Activated CD8-positive, alpha-beta memory T cell treated with anti-CD3 and anti-CD28 coated beads for 4 hours (primary cell): ENCODE measurements at regions not wholly inside any gene's neighbourhood (a gene's known extent, or its start where the extent isn't known, plus 50 kb on each side); places are given as distances from the start of the nearest gene placed in this dataset.

ENCODE experiments used
- DNase-seq, 2 donors: peaks; one replicate each; pipeline ENCODE4 v3.0.0-alpha.2; 2020; ENCODE audit warnings: low read depth in 2 of 2

DNA sequence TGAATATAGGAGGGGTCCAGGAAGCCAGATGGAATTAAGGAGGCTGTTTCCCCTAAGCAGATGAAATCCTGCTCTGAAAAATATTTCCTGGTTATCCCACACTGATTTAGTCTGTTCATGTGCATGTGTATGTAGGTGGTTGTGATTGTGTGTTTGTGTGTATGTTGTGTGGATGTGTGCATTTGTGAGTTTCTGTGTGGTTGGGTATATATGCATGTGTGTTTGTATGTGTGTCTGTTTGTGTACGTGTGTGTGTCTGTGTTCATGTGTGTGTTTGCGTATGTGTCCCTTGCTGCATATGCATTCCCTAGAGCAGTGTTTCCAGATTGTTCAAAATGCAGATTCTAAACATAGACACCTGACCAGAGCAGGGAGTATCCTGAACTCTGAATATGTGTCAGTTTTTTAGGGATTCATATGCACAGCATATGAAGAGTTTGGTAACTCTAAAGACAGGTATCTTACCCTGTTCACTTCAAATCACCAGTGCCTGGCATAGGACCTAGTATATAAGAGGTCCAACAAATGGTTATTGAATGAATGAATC is 239.8 kb downstream of the MAFB start:
- DNase-seq = no peak

DNA sequence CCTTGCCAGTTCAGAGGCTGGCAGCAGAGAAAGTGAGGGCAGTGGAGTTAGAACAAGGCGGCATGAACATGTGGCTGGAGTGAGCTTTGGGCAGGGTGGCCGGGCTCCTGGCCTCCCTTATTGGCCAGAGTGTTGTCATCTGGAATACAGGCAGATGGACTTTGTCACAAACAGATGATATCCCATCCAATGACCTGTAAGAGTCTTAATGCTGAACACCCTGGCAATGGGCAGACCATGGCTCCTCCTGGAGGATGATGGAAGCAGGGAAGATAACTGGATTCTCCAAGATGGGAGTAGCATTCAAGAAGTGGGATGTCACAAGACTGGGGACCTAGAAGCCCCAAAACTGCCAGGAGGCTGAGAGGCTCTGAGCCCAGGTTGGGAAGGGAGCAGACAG is 242.1 kb downstream of the MAFB start:
- no peak for DNase-seq

DNA sequence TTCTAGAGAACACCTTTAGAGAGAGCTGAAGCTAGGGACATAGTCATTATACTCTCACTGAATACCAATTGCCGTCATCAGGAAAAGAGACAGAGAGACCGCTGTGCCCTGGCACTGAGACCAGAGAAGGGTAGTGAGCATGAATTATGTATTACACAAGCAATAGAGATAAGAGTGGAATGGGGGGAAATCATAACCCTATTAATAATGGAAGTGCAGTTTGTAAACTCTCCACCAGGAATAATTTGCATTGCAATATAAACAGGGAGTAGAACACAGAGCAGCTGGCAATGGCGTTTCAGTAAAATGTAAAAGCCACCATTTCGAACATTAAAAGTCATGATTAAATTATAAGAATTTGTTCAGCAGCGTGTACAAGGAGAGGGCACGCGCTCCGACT is 244.5 kb downstream of the MAFB start:
- no peak for DNase-seq

DNA sequence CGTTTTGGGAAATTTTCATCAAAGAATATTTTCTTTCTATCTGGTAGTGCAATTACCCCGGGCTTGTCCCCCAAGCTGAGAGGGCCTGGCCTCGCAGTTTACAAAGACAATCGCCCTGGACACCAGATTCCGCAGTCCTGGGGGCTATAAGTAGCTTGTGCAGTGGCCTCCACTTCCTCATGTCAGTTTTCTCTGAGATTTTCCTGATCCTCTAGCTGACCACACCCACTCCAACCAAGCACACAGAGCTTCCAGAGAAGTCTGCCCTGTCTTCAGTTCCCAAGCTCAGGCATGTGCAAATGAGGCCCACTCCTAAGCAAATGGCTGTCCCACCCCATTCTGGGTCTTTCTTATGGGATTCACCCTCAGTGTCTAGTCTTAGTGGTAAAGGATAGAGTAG is 245.3 kb downstream of the MAFB start:
- DNase-seq = no peak

DNA sequence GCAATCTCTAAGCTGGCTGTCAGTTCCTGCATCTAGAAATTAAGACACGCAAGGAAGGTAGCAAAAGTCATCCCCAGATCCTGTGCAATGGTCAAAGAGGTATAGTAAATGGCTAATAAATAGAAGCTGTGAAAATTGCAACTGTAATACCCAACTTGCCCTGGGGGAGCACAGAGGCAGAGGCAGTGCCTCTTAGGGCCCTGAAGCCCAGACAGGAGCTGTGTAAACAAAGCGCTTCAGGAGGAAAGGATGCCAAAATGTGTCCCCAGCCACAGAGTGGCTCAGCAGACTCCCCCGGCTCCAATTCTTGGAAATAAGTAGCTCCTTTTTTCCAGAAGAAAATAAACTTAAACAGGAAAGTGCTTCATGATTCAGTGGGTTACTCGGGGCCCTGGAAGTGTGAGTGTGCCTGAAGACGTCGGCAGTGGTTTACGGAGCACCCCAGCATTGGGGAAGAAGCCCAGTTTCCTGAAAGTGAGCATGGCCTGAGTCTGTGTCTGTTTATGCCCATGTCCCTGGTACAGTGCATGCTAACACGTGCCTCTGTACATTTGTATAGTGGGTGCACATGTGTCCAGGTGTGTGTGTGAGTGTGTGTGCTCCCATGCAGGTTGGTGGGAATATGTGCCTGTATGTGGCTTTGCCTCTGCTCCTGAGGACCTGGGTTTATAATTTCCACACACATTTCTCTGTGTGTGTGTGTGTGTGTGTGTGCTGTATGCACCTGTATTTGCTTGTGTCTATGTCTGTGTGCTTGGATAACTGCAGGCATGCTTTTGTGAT is 246.7 kb downstream of the MAFB start:
- no peak for DNase-seq

DNA sequence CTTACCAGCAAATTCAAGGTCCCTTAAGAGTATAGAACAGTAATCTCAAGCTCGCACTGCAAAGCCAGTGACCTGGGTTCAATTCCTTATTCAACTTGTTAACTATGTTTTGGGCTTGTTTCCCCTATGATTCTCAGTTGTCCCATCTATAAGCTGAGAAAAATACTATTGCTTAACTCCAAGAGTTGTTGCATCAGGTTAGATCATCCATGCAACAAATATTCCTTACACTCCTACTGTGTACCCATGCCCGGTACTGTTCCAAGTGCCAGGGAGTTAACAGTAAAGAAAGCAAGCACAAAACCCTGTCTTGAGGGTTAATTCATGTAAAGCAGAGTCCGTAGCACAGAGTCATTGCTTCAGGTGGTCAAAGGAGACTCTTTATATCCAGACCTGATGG is 247.3 kb downstream of the MAFB start:
- DNase-seq = no peak

DNA sequence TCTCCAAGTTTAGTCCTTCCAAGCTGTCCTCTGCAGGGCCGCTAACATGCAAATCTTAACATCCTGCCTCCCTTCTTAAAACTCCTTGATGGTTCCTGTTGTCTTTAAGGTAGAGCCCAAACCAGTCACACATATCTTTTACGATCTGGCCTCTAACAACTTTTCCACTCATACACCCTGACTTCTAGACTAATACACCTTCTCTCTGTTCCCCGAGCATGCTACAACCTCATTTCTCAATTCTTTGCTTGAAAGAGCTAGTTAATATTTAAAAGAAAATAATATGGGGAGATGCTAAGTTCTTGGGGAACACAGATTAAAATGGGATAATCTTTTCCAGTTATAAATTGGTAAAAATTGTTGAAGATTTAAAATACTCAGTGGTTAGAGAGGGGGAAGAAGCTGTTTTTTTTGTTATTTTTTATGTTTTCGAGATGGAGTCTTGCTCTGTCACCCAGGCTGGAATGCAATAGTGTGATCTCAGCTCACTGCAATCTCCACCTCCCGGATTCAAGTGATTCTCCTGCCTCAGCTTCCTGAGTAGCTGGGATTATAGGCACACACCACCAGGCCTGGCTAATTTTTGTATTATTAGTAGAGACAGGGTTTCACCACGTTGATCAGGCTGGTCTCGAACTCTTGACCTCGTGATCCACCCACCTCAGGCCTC is 250.7 kb downstream of the MAFB start:
- DNase-seq = no peak

DNA sequence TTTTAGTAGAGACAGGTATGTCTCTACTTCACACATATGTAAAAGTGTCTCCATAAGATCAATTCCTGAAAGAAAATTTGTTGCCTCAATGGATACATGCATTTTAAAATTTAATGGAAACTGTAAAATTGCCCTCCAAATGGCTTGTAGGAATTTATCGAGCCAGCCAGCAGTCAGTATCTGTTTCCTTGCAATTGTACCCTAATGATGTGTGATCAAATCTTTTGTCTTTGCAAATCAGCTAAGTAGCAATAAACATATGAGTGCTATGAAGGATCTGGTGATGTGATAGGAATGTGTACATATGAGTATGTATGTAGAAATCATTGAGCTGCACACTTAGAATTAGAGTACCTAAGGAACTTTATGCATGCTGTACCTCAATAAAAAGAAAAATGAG is 253.0 kb downstream of the MAFB start:
- no peak for DNase-seq

DNA sequence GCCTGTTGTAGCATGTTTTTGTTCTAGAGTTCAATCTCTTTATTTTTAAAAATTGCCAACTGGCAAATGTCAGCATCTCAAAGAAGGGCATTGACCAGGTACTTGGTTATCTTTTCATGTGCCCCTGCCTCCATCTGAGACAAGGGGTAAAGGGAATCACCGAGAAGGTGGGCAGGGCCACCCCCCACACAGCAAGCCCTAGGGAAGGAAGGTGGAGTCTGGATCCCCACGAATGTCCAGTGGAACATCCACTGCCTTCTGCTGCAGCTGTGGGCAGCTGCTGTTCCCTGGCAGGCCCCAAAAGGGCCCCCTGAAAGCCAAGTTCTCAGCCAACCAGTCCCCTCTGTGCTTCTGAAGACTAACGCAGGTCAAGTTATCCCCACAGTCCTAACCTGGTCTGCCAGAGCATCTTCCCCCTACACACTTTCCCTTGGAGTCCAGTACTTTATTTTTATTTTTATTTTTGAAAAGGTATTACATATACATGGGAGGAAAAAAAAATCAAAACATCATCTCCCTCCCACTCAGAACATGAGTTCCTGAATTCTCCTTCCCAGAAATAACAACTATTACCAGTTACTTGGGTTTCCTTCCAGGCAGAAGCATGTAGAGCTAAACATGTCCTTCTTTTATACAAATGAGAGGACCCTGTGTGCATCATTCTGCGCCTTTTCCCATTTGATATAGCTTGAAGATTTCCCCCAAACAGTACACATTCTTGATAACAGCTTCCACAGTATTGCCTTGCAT is 253.7 kb downstream of the MAFB start:
- no peak for DNase-seq

DNA sequence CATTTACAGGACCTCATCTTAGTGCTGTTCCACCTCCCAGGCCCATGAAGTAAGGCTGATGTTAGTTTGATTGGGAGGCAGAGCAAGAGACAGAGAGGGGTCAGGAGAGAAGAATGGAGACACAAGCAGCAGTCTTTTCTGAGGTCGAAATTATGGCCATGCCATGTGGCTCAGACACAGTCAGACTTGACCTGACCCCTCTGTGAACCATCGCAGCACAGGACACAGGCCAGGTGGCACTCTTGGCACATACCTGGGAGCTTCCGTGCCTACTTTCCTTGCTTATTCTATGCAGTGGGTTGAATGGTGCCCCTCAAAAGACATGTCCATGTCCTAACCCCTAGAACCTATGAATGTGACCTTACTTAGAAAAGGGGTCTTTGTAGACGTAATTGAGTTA is 254.9 kb downstream of the MAFB start:
- DNase-seq = no peak

DNA sequence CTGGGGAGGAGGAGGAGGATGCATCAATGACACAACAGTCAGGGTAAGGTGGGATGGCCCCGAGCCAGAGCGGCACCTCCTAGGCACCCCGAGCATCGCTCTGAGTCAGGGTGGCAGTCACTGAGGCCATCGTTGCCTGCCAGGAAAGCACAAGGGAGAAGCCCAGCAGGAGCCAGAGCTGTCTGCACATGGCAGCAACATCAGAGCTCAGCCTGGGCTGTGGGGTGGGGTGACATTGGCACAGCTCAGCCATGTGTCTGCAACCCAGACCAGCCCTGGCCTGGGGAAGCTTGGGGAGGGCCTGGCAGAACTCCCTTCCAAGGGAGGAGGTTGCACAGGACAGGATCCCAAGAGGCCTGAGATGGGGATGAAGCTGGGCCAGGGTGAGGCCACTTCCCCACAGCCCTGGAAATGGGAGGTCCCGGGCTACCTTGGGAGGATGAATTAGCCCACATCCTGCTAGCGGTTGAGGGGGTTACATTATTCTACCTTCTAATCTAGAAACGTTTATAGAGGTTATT is 255.6 kb downstream of the MAFB start:
- DNase-seq = no peak

DNA sequence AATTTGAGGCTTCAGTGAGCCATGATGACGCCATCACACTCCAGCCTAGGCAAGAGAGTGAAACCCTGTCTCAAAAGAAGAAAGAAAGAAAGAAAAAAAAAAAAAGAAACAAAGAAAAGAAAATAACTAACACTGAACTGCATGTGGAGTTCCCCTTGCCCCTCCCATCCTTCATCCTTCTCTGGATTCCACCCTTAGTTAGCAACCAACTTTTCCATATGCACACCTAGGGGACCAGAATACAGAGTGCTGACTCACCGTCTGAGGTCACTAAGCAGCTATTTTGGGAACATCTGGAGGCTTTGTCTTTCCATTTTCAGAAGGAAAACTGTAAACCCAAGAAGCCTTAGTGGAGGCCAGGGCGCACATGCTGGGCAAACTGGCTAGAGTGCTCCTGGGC is 257.4 kb downstream of the MAFB start:
- no peak for DNase-seq

DNA sequence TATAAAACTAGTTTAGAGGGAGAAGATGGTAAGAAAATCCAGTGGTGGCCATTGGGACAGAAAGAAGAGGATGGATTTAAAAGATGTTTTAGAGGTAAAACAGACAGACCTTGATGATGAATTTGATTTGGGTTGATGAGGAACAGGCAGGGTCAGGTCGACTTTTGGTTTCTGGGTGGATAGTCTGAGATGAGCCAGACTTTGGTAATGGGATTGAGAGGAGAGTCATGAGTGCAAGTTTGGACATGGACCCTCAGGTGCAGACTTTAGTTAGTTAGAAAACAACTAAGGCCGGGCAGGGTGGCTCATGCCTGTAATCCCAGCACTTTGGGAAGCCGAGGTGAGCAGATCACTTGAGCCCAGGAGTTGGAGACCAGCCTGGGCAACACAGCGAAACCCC is 257.9 kb downstream of the MAFB start:
- DNase-seq = no peak

DNA sequence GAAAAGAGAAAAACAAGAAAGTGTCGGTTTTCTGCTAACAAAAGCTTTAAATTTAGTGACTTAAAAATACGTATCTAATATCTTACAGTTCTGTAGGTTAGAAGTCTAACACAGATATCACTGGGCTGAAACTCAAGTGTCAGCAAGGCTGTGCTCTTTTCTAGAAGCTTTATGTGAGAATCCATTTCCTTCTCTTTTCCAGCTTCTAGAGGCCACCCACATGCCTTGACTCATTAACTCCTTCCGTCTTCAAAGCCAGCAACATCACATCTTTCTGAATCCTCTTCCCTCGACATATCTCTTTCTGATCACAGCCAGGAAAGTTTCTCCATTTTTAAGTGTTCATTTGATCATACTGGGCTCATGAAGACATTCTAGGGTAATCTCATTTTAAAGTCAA is 262.0 kb downstream of the MAFB start:
- no peak for DNase-seq

DNA sequence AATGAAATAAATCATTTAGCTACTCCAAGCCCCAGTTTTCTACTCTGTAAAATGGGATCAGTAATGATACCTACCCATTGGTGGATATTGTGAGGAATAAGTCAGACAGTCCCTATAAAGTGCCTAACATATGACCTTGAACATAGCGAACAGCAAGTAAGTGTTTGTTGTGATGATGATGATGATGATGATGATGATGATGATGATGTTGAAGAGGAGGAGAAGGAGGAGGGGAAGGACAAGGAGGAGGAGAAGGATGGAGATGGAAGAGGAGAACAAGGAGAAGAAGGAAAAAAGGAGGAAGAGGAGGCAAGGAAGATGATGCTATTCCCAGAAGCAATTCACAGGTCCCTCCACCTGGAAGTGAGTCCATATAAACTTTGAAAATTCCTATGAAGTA is 264.3 kb downstream of the MAFB start:
- no peak for DNase-seq

DNA sequence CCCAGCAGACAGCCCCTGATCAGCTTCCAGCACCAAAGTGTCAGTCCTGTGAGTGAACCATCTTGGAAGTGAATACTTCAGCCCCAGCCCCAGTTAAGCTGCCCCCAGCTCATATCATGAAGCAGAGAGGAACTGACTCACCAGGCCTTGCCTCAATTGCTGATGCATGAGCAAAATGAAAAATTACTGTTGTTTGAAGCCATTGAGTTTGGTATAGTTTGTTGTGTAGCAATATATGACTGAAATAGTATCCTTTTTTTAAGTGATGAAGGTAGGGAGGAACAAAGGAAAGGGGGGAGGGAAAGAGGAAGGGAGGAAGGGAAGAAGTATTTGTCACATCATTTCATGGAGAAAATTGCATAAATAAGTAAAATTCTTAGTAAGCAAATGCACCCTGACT is 266.4 kb downstream of the MAFB start:
- DNase-seq = no peak

DNA sequence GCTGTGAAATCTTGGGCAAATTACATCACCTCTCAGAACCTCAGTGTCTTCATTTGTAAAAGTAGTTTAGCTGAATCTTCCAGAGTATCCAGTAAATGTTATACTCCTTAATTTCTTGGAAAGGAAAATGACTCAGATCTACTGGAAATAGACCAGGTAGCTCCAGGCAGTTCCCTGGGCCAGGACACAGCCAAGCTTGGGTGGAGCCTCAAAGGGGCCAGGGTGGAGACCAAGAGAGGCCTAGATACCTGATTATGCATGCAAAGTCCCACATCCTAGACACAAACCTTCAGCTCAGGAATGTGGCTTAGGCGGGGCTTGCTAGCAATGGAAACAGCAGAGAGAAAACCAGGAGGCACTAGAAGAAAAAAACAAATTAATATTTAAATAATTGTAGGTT is 272.8 kb downstream of the MAFB start:
- DNase-seq = no peak

DNA sequence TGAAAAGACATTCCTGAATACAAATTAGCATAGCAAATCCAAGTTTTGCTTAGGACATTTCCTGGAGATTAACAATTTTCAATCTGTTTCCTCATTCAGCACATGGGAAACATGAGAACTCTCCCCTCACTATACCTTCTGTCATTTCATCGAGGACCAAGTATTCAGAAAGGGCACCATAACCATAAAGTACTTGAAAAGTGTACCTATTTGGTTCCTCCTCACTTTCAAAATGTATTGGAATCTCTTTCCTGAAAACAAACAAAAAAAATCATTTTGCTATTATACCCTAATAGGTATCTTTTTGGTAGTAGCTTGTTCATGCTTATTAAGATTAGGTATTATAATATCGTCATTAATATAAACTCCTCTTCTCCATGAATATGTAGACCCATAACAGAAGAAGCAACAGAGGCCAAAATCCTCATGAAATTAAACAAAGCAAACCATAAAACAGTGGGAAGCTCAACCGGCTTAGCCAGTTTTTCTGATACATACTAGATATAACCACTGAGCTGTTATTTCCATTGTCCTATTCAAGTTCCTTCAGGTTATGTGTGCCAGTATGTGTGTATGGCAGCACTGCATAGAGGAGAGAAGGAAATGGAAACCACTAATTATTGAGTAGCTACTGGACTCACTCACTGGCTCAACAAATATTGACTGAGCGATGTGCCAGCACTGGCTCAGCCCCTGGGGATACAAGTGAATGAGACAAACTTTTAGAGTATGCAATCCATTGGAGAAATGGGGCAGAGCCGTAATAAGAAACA is 274.0 kb downstream of the MAFB start:
- DNase-seq = no peak

DNA sequence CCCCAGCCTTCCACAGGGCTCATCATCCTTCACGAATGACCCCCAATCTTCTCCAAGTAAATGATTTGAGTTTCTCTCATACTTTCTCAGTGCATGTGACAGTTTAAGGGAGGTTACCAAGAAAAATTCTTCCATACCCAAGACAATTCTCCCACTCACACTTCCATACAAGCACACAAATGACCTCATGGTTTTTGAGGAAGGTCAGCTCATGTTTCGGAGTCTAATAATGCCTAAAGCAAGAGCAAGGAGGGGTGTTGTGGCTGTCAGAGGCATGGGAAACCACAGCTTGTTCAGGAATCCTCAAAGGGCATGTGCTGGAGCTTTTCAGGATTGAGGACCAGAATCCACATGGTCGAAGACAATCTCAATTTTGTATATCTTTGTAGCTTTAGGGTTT is 279.0 kb downstream of the MAFB start:
- no peak for DNase-seq

DNA sequence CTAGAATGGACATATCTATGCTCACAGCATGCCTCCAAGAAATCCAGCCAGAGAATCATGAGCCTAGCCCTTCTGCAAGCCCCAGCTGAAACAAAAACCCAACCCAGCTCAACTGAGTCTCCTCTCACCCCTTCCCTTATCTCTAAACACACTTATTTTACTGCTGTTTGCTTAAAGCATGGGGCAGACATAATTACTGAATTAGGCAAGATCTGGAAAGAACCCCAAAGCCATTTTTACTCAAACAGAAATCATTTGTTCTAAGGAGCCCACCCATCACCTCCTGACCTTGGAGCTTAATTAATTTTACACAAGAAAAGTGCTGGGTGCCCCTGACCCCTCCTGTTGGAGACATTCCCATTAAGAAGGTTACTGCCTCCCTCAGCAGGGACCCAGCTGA is 291.6 kb downstream of the MAFB start:
- DNase-seq = no peak

DNA sequence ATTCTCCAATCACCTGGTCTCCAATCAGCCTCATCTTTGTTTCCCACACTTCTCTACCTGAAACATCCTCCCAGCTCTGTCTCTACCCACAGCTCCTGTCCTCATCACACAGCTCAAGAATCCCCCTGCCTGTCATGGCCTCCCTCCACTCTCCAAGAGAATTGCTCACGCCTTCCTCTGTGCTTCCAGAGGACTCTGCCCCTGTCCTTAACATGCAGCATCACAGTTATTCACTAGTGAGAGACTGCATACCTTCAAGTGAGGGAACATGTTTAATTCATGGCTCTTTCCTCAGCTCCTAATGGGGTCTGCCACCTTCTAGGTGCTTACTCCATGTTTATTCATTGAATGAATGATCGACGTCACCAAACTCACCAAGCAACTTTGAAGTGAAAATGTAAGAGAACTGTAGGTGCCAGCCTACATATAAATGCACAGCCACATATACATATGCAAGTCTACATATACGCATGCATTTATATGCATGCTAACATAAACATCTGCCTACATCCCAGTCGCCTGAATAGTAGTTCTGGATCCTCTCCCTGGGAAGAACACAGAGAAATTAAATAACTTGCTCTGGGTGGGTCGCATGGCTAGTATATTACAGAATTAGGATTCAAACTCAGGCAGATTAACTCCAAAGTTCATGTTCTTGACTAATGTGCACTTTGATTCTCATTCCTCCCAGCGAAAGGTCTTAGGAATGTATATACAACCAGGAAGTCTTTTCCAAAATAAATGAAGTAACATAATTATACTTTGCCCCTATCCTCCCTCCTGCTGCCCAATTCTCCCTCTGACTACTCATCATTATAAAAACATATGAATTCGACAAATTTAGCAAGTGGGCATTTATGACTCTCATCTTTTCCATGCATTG is 295.6 kb downstream of the MAFB start:
- no peak for DNase-seq
